GM23338 (cell line): ENCODE measurements at regions not wholly inside any gene's neighbourhood (a gene's known extent, or its start where the extent isn't known, plus 50 kb on each side); places are given as distances from the start of the nearest gene placed in this dataset.

Source experiments
- ATAC-seq: fragments of 200-7000 bp; cut with Tn5 transposase; 3 replicates; pipeline ENCODE4 v1.9.1; 2020
- DNase-seq: peaks from one replicate; pipeline ENCODE4 v3.0.0-alpha.2; 2015; ENCODE audit warnings: low spot score
- H2AFZ ChIP-seq: fragments of 200-600 bp; sonication (generic); 2 replicates; pipeline ENCODE4 v1.8.0; 2016; ENCODE audit warnings: antibody characterized with exemption, mild to moderate bottlenecking, moderate library complexity
- H3F3A ChIP-seq: fragments of 200-600 bp; sonication (generic); replicated peaks from 2 replicates; pipeline ENCODE4 v1.8.0; 2017; ENCODE audit warnings: antibody characterized with exemption, mixed run types, low read depth
- H3K27ac ChIP-seq: fragments of 200-600 bp; sonication (generic); 2 replicates; pipeline ENCODE4 v1.6.1; 2016; ENCODE audit warnings: low read depth
- H3K27me3 ChIP-seq: fragments of 200-600 bp; sonication (generic); 2 replicates; pipeline ENCODE4 v1.8.0; 2016; ENCODE audit warnings: mild to moderate bottlenecking, mixed run types, moderate library complexity; ENCODE audit not compliant: insufficient read depth
- H3K36me3 ChIP-seq: fragments of 200-600 bp; sonication (generic); 2 replicates; pipeline ENCODE4 v1.8.0; 2016; ENCODE audit warnings: mild to moderate bottlenecking; ENCODE audit not compliant: insufficient read depth
- H3K4me1 ChIP-seq: fragments of 200-600 bp; sonication (generic); 2 replicates; pipeline ENCODE4 v1.8.0; 2016; ENCODE audit warnings: mild to moderate bottlenecking, moderate library complexity; ENCODE audit not compliant: insufficient read depth
- H3K4me2 ChIP-seq: fragments of 200-600 bp; sonication (generic); 2 replicates; pipeline ENCODE4 v1.7.1; 2017; ENCODE audit warnings: mixed run types
- H3K4me3 ChIP-seq: fragments of 200-600 bp; sonication (generic); 2 replicates; pipeline ENCODE4 v1.6.1; 2016; ENCODE audit warnings: mixed run types
- H3K79me2 ChIP-seq: fragments of 200-600 bp; sonication (generic); replicated peaks from 2 replicates; pipeline ENCODE4 v1.8.0; 2017; ENCODE audit warnings: mild to moderate bottlenecking; ENCODE audit not compliant: insufficient read depth
- H3K9me2 ChIP-seq: fragments of 200-600 bp; sonication (generic); 2 replicates; pipeline ENCODE4 v1.8.0; 2017; ENCODE audit not compliant: insufficient read depth
- H4K20me1 ChIP-seq: fragments of 200-600 bp; sonication (generic); replicated peaks from 2 replicates; pipeline ENCODE4 v1.8.0; 2017; ENCODE audit warnings: mild to moderate bottlenecking; ENCODE audit not compliant: insufficient read depth
- H3K27ac Mint-ChIP-seq: 2 replicates; pipeline ENCODE4 v1.8.0; 2020; ENCODE audit warnings: inconsistent platforms, mild to moderate bottlenecking, moderate library complexity, mixed read lengths
- H3K27me3 Mint-ChIP-seq: 3 replicates; pipeline ENCODE4 v1.8.0; 2022; ENCODE audit warnings: low read depth, mild to moderate bottlenecking, moderate library complexity, mixed read lengths, inconsistent platforms; ENCODE audit not compliant: insufficient read depth, poor library complexity
- H3K36me3 Mint-ChIP-seq: 3 replicates; pipeline ENCODE4 v1.8.0; 2021; ENCODE audit warnings: low read depth, mild to moderate bottlenecking, inconsistent platforms, moderate library complexity, mixed read lengths
- H3K4me1 Mint-ChIP-seq: 3 replicates; pipeline ENCODE4 v1.8.0; 2020; ENCODE audit warnings: mild to moderate bottlenecking, inconsistent platforms, mixed read lengths
- H3K4me3 Mint-ChIP-seq: 3 replicates; pipeline ENCODE4 v1.8.0; 2021; ENCODE audit warnings: moderate library complexity, mild to moderate bottlenecking, inconsistent platforms, mixed read lengths
- H3K9me3 Mint-ChIP-seq: 3 replicates; pipeline ENCODE4 v1.8.0; 2020; ENCODE audit warnings: moderate library complexity, mild to moderate bottlenecking, inconsistent platforms, mixed read lengths
- EZH2 ChIP-seq: fragments of 200-600 bp; sonication (generic); IDR thresholded peaks from one replicate; pipeline ENCODE4 v1.8.0; 2017; ENCODE audit warnings: antibody characterized with exemption, mild to moderate bottlenecking, low read depth; ENCODE audit not compliant: unreplicated experiment
- EZH2phosphoT487 ChIP-seq: fragments of 200-600 bp; sonication (generic); IDR thresholded peaks from one replicate; pipeline ENCODE4 v1.8.1; 2018; ENCODE audit warnings: antibody characterized with exemption; ENCODE audit not compliant: unreplicated experiment
- NANOG ChIP-seq: IDR thresholded peaks from 2 replicates; pipeline ENCODE4 v1.6.1; 2016; ENCODE audit warnings: antibody characterized with exemption, borderline replicate concordance
- POLR2AphosphoS5 ChIP-seq: IDR thresholded peaks from 2 replicates; pipeline ENCODE4 v1.6.1; 2016; ENCODE audit warnings: antibody characterized with exemption, low read depth
- STAT1 ChIP-seq: IDR thresholded peaks from one replicate; pipeline ENCODE4 v1.6.1; 2016; ENCODE audit warnings: antibody characterized with exemption; ENCODE audit not compliant: unreplicated experiment
- ZNF114 ChIP-seq: fragments of 250-450 bp; sonication (Bioruptor Pico); IDR thresholded peaks from 2 replicates; pipeline ENCODE4 v1.5.0; 2020; ENCODE audit warnings: mild to moderate bottlenecking, moderate library complexity
- ZNF331 ChIP-seq: fragments of 250-450 bp; sonication (Bioruptor Pico); IDR thresholded peaks from 2 replicates; pipeline ENCODE4 v1.5.0; 2020; ENCODE audit warnings: low read depth, mild to moderate bottlenecking, moderate library complexity
- TF ChIP-seq, protein P1 (sequence below): fragments of 250-450 bp; sonication (Bioruptor Pico); IDR thresholded peaks from 2 replicates; pipeline ENCODE4 v1.5.0; 2020; ENCODE audit warnings: mild to moderate bottlenecking, moderate library complexity
- TF ChIP-seq, protein P2 (sequence below), 2 experiments: fragments of 200-600 bp in 1 of 2; sonication (generic) in 1 of 2; conservative IDR thresholded peaks; 2 replicates each; pipeline versions ENCODE4 v1.5.1 to v1.6.1; 2016 to 2017; ENCODE audit warnings: antibody characterized with exemption in 2 of 2, low read depth in 2 of 2, mild to moderate bottlenecking in 2 of 2, moderate library complexity in 1 of 2
- TF ChIP-seq, protein P3 (sequence below): IDR thresholded peaks from one replicate; pipeline ENCODE4 v1.6.1; 2018; ENCODE audit warnings: antibody characterized with exemption; ENCODE audit not compliant: unreplicated experiment
- TF ChIP-seq, protein P4 (sequence below): IDR thresholded peaks from 2 replicates; pipeline ENCODE4 v1.6.1; 2016; ENCODE audit warnings: antibody characterized with exemption

DNA sequence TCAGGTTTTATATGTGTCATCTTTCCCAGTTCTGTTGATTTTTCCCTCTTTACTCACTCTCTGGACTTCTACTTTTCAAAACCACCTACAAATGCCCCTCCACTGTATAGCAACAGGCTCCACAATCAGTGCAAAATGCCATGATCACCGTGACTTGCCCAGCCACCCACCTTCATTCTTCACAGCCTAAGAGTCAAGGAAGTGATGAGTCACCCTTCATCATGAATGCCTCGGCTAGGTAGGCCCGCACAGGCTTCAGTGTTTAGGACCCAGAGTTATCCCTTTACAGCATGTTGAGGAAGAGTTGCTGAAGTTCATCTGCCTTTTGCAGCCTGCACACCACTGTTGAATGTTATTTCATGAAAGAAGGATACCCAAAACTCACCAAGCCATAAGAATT, 158.6 kb downstream of the PMP22 start:
- Mint-ChIP-seq H3K4me1 (peaks cover 8% of the 10 kb centered on the region), H3K27ac (peak overlapping the region; percentile 71; the same call in 1 of the 2 replicates), H3K27me3 (peaks cover 2% of the 10 kb centered on the region), H3K4me3 (no peak overlapping the region), H3K36me3 (no peaks in the 10 kb centered on the region; the same call in 2 of the 3 replicates), H3K9me3 (no peaks in the 10 kb centered on the region)
- Histone ChIP-seq H2AFZ (peak overlapping the region; percentile 87), H4K20me1 (no peaks in the 10 kb centered on the region), H3K36me3 (no peaks in the 10 kb centered on the region), H3K4me2 (no peak overlapping the region), H3K27ac (no peak overlapping the region), H3K9me2 (peaks cover 6% of the 10 kb centered on the region; the same call in 1 of the 2 replicates), H3K79me2 (no peaks in the 10 kb centered on the region), H3K4me3 (no peak overlapping the region), H3K4me1 (no peaks in the 10 kb centered on the region; the same call in 1 of the 2 replicates), H3K27me3 (no peaks in the 10 kb centered on the region), H3F3A (no peaks in the 10 kb centered on the region)
- ATAC-seq (peak; percentile 35; the same call in 2 of the 3 replicates), DNase-seq (no peak)
- TF ChIP-seq EZH2 (no peak), STAT1 (no peak), POLR2AphosphoS5 (no peak), ZNF114 (CRISPR knock-in tag) (no peak), EZH2phosphoT487 (no peak), ZNF331 (CRISPR knock-in tag) (no peak), NANOG (no peak)
- TF ChIP-seq, protein P1, sequence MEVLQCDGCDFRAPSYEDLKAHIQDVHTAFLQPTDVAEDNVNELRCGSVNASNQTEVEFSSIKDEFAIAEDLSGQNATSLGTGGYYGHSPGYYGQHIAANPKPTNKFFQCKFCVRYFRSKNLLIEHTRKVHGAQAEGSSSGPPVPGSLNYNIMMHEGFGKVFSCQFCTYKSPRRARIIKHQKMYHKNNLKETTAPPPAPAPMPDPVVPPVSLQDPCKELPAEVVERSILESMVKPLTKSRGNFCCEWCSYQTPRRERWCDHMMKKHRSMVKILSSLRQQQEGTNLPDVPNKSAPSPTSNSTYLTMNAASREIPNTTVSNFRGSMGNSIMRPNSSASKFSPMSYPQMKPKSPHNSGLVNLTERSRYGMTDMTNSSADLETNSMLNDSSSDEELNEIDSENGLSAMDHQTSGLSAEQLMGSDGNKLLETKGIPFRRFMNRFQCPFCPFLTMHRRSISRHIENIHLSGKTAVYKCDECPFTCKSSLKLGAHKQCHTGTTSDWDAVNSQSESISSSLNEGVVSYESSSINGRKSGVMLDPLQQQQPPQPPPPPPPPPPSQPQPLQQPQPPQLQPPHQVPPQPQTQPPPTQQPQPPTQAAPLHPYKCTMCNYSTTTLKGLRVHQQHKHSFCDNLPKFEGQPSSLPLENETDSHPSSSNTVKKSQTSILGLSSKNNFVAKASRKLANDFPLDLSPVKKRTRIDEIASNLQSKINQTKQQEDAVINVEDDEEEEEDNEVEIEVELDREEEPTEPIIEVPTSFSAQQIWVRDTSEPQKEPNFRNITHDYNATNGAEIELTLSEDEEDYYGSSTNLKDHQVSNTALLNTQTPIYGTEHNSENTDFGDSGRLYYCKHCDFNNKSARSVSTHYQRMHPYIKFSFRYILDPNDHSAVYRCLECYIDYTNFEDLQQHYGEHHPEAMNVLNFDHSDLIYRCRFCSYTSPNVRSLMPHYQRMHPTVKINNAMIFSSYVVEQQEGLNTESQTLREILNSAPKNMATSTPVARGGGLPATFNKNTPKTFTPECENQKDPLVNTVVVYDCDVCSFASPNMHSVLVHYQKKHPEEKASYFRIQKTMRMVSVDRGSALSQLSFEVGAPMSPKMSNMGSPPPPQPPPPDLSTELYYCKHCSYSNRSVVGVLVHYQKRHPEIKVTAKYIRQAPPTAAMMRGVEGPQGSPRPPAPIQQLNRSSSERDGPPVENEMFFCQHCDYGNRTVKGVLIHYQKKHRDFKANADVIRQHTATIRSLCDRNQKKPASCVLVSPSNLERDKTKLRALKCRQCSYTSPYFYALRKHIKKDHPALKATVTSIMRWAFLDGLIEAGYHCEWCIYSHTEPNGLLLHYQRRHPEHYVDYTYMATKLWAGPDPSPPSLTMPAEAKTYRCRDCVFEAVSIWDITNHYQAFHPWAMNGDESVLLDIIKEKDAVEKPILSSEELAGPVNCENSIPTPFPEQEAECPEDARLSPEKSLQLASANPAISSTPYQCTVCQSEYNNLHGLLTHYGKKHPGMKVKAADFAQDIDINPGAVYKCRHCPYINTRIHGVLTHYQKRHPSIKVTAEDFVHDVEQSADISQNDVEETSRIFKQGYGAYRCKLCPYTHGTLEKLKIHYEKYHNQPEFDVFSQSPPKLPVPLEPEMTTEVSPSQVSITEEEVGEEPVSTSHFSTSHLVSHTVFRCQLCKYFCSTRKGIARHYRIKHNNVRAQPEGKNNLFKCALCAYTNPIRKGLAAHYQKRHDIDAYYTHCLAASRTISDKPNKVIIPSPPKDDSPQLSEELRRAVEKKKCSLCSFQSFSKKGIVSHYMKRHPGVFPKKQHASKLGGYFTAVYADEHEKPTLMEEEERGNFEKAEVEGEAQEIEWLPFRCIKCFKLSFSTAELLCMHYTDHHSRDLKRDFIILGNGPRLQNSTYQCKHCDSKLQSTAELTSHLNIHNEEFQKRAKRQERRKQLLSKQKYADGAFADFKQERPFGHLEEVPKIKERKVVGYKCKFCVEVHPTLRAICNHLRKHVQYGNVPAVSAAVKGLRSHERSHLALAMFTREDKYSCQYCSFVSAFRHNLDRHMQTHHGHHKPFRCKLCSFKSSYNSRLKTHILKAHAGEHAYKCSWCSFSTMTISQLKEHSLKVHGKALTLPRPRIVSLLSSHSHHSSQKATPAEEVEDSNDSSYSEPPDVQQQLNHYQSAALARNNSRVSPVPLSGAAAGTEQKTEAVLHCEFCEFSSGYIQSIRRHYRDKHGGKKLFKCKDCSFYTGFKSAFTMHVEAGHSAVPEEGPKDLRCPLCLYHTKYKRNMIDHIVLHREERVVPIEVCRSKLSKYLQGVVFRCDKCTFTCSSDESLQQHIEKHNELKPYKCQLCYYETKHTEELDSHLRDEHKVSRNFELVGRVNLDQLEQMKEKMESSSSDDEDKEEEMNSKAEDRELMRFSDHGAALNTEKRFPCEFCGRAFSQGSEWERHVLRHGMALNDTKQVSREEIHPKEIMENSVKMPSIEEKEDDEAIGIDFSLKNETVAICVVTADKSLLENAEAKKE (CRISPR knock-in tag): no peak
- TF ChIP-seq, protein P2, sequence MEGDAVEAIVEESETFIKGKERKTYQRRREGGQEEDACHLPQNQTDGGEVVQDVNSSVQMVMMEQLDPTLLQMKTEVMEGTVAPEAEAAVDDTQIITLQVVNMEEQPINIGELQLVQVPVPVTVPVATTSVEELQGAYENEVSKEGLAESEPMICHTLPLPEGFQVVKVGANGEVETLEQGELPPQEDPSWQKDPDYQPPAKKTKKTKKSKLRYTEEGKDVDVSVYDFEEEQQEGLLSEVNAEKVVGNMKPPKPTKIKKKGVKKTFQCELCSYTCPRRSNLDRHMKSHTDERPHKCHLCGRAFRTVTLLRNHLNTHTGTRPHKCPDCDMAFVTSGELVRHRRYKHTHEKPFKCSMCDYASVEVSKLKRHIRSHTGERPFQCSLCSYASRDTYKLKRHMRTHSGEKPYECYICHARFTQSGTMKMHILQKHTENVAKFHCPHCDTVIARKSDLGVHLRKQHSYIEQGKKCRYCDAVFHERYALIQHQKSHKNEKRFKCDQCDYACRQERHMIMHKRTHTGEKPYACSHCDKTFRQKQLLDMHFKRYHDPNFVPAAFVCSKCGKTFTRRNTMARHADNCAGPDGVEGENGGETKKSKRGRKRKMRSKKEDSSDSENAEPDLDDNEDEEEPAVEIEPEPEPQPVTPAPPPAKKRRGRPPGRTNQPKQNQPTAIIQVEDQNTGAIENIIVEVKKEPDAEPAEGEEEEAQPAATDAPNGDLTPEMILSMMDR (conservative IDR thresholded peaks at IDR 0.05; ENCODE audit: low read depth in 2 of 2): no peak
- TF ChIP-seq, protein P3, sequence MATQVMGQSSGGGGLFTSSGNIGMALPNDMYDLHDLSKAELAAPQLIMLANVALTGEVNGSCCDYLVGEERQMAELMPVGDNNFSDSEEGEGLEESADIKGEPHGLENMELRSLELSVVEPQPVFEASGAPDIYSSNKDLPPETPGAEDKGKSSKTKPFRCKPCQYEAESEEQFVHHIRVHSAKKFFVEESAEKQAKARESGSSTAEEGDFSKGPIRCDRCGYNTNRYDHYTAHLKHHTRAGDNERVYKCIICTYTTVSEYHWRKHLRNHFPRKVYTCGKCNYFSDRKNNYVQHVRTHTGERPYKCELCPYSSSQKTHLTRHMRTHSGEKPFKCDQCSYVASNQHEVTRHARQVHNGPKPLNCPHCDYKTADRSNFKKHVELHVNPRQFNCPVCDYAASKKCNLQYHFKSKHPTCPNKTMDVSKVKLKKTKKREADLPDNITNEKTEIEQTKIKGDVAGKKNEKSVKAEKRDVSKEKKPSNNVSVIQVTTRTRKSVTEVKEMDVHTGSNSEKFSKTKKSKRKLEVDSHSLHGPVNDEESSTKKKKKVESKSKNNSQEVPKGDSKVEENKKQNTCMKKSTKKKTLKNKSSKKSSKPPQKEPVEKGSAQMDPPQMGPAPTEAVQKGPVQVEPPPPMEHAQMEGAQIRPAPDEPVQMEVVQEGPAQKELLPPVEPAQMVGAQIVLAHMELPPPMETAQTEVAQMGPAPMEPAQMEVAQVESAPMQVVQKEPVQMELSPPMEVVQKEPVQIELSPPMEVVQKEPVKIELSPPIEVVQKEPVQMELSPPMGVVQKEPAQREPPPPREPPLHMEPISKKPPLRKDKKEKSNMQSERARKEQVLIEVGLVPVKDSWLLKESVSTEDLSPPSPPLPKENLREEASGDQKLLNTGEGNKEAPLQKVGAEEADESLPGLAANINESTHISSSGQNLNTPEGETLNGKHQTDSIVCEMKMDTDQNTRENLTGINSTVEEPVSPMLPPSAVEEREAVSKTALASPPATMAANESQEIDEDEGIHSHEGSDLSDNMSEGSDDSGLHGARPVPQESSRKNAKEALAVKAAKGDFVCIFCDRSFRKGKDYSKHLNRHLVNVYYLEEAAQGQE: no peak
- TF ChIP-seq, protein P4, sequence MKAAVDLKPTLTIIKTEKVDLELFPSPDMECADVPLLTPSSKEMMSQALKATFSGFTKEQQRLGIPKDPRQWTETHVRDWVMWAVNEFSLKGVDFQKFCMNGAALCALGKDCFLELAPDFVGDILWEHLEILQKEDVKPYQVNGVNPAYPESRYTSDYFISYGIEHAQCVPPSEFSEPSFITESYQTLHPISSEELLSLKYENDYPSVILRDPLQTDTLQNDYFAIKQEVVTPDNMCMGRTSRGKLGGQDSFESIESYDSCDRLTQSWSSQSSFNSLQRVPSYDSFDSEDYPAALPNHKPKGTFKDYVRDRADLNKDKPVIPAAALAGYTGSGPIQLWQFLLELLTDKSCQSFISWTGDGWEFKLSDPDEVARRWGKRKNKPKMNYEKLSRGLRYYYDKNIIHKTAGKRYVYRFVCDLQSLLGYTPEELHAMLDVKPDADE: no peak
